ENCODE measurements at regions not wholly inside any gene's neighbourhood (a gene's known extent, or its start where the extent isn't known, plus 50 kb on each side); places are given as distances from the start of the nearest gene placed in this dataset.

GRCh38 chr9:118609355-118610044 lies 759.7 kb downstream of the BRINP1 start:
- no peak for TF ChIP-seq TAF1 (IDR thresholded peaks at IDR 0.05; ENCODE audit: borderline replicate concordance, insufficient read depth, low read length)
- TF ChIP-seq POLR2AphosphoS5 (IDR thresholded peaks at IDR 0.05; ENCODE audit: low read depth, low read length) = no peak
- TF ChIP-seq FOXP2 (optimal IDR thresholded peaks at IDR 0.05; ENCODE audit: borderline replicate concordance, extremely low read depth, extremely low read length, insufficient read depth) = no peak
- TF ChIP-seq SIN3A (IDR thresholded peaks at IDR 0.05; ENCODE audit: borderline replicate concordance, insufficient read depth, low read length) = no peak
